ENCODE measurements at regions not wholly inside any gene's neighbourhood (a gene's known extent, or its start where the extent isn't known, plus 50 kb on each side); places are given as distances from the start of the nearest gene placed in this dataset.

DNA sequence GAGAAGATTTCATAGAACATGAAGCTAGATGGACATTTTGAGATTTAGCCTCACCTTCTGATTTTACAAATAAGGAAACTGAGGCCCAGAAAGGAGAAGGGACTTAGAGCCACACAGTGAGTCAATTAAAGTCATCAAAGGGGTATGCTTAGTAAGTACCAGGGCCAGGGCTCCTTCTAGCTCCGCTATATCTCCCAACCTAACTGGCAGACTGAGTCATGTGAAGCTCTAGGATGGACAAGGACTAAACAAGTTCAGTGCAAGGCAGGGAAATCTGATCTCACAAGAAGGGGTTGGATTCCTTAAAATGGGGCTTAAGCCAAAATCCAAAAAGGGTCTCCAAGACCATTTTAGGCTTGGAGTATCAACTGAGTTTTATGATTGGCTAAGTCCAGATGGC, 215.8 kb downstream of the PHLDA1 start:
- intact Hi-C loops (cut with DNase I; ENCODE audit: low total_unique reads), result no loop called here
- Histone ChIP-seq H3K27ac (peak overlapping the region in 1 of 2 donors; percentile 51), H3K9me3 (no peaks in the 10 kb centered on the region), H3K36me3 (no peaks in the 10 kb centered on the region), H3K4me1 (no peaks in the 10 kb centered on the region), H3K4me3 (no peak overlapping the region), H3K27me3 (no peaks in the 10 kb centered on the region)
- TF ChIP-seq POLR2AphosphoS5 (IDR thresholded peaks at IDR 0.05) (no peak), POLR2A (IDR thresholded peaks at IDR 0.05) (no peak)
- TF ChIP-seq, protein P1, sequence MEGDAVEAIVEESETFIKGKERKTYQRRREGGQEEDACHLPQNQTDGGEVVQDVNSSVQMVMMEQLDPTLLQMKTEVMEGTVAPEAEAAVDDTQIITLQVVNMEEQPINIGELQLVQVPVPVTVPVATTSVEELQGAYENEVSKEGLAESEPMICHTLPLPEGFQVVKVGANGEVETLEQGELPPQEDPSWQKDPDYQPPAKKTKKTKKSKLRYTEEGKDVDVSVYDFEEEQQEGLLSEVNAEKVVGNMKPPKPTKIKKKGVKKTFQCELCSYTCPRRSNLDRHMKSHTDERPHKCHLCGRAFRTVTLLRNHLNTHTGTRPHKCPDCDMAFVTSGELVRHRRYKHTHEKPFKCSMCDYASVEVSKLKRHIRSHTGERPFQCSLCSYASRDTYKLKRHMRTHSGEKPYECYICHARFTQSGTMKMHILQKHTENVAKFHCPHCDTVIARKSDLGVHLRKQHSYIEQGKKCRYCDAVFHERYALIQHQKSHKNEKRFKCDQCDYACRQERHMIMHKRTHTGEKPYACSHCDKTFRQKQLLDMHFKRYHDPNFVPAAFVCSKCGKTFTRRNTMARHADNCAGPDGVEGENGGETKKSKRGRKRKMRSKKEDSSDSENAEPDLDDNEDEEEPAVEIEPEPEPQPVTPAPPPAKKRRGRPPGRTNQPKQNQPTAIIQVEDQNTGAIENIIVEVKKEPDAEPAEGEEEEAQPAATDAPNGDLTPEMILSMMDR (IDR thresholded peaks at IDR 0.05), result no peak
- DNase-seq (ENCODE audit: low spot score in 2 of 2), result no peak

DNA sequence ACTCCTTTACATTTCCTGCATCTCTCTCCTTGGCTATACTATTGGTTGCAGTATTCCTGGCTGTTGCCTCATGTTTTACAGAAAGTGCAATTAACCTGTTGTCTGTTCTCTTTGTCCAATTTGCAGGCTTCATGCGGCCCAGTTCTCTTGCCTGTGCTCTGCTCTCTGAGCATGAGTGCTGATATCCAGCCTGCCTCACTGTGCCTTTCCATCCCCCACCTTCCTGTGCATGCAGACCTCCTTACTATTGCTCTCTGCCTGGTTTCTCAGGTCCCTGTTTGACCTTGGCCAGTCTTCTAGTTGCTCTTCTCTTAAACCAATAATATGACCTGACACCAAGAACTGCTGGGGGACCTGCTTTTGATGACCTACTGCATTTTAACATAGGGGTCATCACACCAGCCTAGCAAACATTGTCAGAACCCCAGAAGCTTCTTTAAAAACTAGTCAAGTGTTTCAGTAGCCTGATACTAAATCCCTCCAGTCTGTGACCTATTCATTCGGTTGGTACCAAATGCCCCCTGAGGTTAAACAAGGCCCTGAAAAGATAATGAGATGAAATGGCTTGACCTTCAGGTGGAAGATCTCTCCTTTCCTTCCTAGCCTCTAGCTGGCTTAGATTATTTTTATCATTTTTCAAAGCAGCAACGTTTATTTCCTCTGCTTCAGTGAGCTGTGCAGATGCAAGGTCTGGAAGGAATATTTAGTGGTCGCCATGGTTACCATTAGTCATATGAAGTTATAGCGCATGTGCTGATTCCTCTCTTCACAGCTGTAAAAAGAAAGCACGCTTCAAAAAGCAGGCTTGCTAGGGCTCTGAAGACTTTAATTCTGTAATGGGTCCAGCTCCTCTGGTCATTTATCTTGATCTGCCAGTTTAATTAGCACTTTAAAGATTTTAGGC, 216.5 kb downstream of the PHLDA1 start:
- intact Hi-C loops (cut with DNase I; ENCODE audit: low total_unique reads), result no loop called here
- DNase-seq (ENCODE audit: low spot score in 2 of 2), result no peak
- H3K27ac ChIP-seq, result peak overlapping the region; percentile 46 to 51

DNA sequence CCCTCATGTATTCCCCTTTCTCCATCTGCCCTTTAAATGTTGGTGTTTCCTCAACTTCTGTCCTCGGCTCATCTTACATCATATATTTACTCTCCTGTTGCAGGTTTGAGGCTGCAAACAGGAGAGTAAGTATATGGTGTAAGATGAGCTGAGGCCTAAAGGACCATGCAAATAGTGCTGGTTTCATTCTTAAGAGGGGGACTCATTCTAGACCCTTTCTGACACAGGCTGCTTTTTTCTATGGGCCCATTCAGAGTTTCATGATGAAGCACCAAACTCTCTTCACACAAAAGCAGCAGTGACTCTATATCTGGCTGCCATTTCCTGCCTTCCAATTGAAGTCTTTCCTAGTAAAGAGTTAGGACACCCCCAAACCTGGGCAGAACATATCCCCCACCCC, 218.5 kb downstream of the PHLDA1 start:
- Histone ChIP-seq H3K9me3 (no peaks in the 10 kb centered on the region), H3K4me3 (no peak overlapping the region), H3K36me3 (no peaks in the 10 kb centered on the region), H3K27me3 (no peaks in the 10 kb centered on the region), H3K4me1 (no peaks in the 10 kb centered on the region), H3K27ac (no peak overlapping the region)
- intact Hi-C loops (cut with DNase I; ENCODE audit: low total_unique reads), result no loop called here
- DNase-seq (ENCODE audit: low spot score in 2 of 2), result no peak
- TF ChIP-seq POLR2AphosphoS5 (IDR thresholded peaks at IDR 0.05) (no peak), POLR2A (IDR thresholded peaks at IDR 0.05) (no peak)
- TF ChIP-seq, protein P1 (IDR thresholded peaks at IDR 0.05), result no peak

More for the DNA sequence above, 216.5 kb downstream of the PHLDA1 start:
- H3K27me3 ChIP-seq, result no peaks in the 10 kb centered on the region
- no peak for TF ChIP-seq POLR2A (IDR thresholded peaks at IDR 0.05)
- no peaks in the 10 kb centered on the region for H3K9me3 ChIP-seq
- H3K36me3 ChIP-seq, result no peaks in the 10 kb centered on the region
- H3K4me3 ChIP-seq, result no peak overlapping the region
- H3K4me1 ChIP-seq, result no peaks in the 10 kb centered on the region

DNA sequence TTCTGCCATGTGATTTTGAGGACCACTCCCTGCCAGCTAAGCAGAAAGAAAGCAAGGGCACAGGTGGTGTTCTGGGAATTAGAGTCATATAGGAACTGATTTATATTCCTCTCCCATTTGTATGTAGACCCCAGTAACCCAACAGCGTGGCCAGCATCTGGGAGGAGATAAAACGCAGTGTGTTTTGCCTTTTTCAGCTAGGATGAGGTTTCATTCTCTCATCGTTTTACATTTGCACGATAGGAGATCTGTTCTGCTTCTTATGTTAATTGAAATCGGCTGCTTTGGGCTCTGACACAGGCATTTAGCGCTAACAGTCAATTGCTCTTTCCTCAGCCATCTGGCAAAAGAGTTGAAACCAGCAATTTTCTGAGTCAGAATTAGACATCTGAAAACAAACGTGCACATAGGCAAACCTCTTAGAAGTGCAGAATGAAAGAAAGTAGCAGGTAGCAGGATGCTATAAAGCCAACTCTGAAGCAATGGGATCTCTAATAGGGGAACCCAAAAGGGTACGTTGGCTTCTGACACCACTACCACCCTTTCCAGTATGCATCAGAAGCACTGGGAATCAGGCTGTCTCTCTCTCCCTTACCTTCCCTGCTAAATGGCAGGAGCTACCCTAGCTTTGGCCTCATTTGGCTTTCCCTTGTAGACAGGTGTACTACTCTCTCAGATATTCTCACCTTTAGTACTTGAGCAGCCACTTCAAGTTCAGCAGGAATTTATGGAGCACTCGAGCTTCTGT, 219.1 kb downstream of the PHLDA1 start:
- TF ChIP-seq, protein P1 (IDR thresholded peaks at IDR 0.05), result no peak
- TF ChIP-seq POLR2AphosphoS5 (IDR thresholded peaks at IDR 0.05) (no peak), POLR2A (IDR thresholded peaks at IDR 0.05) (no peak)
- DNase-seq (ENCODE audit: low spot score in 2 of 2), result no peak
- intact Hi-C loops (cut with DNase I; ENCODE audit: low total_unique reads), result no loop called here
- peak overlapping the region; percentile 21 to 59 for H3K27ac ChIP-seq
- H3K36me3 ChIP-seq, result no peaks in the 10 kb centered on the region
- no peaks in the 10 kb centered on the region for H3K9me3 ChIP-seq
- no peaks in the 10 kb centered on the region for H3K4me1 ChIP-seq
- H3K4me3 ChIP-seq, result peak overlapping the region in 1 of 3 donors; percentile 20
- no peaks in the 10 kb centered on the region for H3K27me3 ChIP-seq

DNA sequence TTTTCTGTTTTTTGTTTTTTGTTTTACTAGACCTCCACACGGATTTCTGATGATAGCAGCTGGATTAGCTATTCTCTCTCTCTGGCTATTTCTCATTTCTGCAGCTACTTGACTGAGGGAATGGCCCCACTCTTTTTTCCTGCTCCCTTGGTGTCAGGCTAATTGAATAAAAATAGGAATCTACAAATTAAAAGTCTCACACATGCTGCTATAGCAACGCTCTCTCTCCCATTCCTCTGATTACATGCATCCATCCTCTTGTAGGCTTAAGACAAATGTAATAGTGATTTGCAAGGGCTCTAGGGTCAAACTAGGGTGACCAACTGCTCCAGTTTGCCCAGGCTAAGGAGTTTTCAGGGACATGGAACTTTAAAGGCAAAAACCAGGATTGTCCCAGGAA, 221.8 kb downstream of the PHLDA1 start:
- Histone ChIP-seq H3K9me3 (no peaks in the 10 kb centered on the region), H3K27me3 (no peaks in the 10 kb centered on the region), H3K4me1 (no peaks in the 10 kb centered on the region), H3K36me3 (no peaks in the 10 kb centered on the region), H3K4me3 (no peak overlapping the region), H3K27ac (no peak overlapping the region)
- no peak for DNase-seq (ENCODE audit: low spot score in 2 of 2)
- TF ChIP-seq POLR2AphosphoS5 (IDR thresholded peaks at IDR 0.05) (no peak), POLR2A (IDR thresholded peaks at IDR 0.05) (no peak)
- TF ChIP-seq, protein P1 (IDR thresholded peaks at IDR 0.05), result no peak
- intact Hi-C loops (cut with DNase I; ENCODE audit: low total_unique reads), result no loop called here

Measured in breast epithelium (tissue), 4 donors.